Spleen (tissue), 7 donors: ENCODE measurements at regions not wholly inside any gene's neighbourhood (a gene's known extent, or its start where the extent isn't known, plus 50 kb on each side); places are given as distances from the start of the nearest gene placed in this dataset.

ENCODE experiments used
- CTCF ChIP-seq, 11 experiments: fragments of 200-600 bp in 7 of 11; fragments of 450-650 bp in 4 of 11; sonication (generic) in 4 of 11; IDR thresholded peaks in 8 of 11; conservative IDR thresholded peaks in 3 of 11; 1 replicate in 7 of 11; 2 replicates in 4 of 11; pipeline versions ENCODE4 v1.4.0 to v1.8.0; 2016 to 2021; ENCODE audit warnings: antibody characterized with exemption in 11 of 11, inconsistent platforms in 4 of 11, mild to moderate bottlenecking in 1 of 11
- POLR2A ChIP-seq, 3 donors: fragments of 450-650 bp; IDR thresholded peaks; one replicate each; pipeline ENCODE4 v1.5.1; 2017; ENCODE audit warnings: antibody characterized with exemption in 3 of 3, mild to moderate bottlenecking in 1 of 3
- POLR2AphosphoS5 ChIP-seq, 3 donors: sonication (generic); formaldehyde crosslinking; IDR thresholded peaks; one replicate each; pipeline ENCODE4 v1.5.1; 2017; ENCODE audit warnings: antibody characterized with exemption in 3 of 3
- donor health status: DM: no; HTN: no; CAD: no; lungs with moderate emphysema.
- donor health status: DM: no; HTN: no; CAD: no.
- donor health status: DM: no; HTN: no; CAD: no.

GRCh38 chr1:243962541-243962940 lies 88.5 kb upstream of the ZBTB18 start:
- TF ChIP-seq CTCF (IDR thresholded peaks at IDR 0.05 in 8 of 11, conservative IDR thresholded peaks at IDR 0.05 in 3 of 11) (no peak), POLR2AphosphoS5 (IDR thresholded peaks at IDR 0.05) (no peak), POLR2A (IDR thresholded peaks at IDR 0.05) (no peak)
